ENCODE measurements at regions not wholly inside any gene's neighbourhood (a gene's known extent, or its start where the extent isn't known, plus 50 kb on each side); places are given as distances from the start of the nearest gene placed in this dataset.

DNA sequence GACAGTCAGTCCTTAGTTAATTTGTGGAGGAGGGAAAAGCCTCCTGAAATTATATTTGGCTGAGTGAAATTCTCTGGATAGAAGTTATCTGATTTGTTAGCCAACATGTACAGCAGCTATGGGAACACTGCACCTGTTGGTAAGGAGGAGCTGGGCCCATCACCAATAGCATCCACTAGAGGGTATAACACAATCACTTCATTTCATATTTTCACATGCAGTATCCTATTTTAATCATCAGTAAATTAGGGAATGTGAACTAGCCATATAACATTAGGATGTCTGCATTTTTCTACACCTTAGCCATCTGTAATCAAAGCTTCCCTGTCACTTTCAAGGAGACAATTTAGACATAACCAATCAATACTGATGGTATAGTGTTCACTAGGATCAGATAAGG is 818.4 kb upstream of the CDH2 start:
- TF ChIP-seq POLR2AphosphoS5 (IDR thresholded peaks at IDR 0.05; ENCODE audit: low read depth, low read length) (no peak), POLR2A (IDR thresholded peaks at IDR 0.05; ENCODE audit: control extremely low read depth in 1 of 2, low read depth in 2 of 2, low read length in 2 of 2) (no peak), CBX8 (IDR thresholded peaks at IDR 0.05; ENCODE audit: borderline replicate concordance, low read depth, low read length) (no peak), HDAC2 (IDR thresholded peaks at IDR 0.05; ENCODE audit: borderline replicate concordance in 1 of 2, low read depth in 2 of 2, low read length in 2 of 2) (no peak), EZH2 (IDR thresholded peaks at IDR 0.05; ENCODE audit: low read depth, low read length, severe bottlenecking) (no peak), TAF1 (IDR thresholded peaks at IDR 0.05; ENCODE audit: low read depth, low read length) (no peak), JUND (IDR thresholded peaks at IDR 0.05; ENCODE audit: low read length) (no peak), RAD21 (IDR thresholded peaks at IDR 0.05 in 1 of 2, conservative IDR thresholded peaks at IDR 0.05 in 1 of 2; ENCODE audit: low read depth in 2 of 2, low read length in 2 of 2) (peak; percentile 35 to 40), YY1 (IDR thresholded peaks at IDR 0.05; ENCODE audit: low read depth, low read length) (no peak), TEAD4 (IDR thresholded peaks at IDR 0.05; ENCODE audit: low read depth, low read length) (no peak)
- TF ChIP-seq, protein P1, sequence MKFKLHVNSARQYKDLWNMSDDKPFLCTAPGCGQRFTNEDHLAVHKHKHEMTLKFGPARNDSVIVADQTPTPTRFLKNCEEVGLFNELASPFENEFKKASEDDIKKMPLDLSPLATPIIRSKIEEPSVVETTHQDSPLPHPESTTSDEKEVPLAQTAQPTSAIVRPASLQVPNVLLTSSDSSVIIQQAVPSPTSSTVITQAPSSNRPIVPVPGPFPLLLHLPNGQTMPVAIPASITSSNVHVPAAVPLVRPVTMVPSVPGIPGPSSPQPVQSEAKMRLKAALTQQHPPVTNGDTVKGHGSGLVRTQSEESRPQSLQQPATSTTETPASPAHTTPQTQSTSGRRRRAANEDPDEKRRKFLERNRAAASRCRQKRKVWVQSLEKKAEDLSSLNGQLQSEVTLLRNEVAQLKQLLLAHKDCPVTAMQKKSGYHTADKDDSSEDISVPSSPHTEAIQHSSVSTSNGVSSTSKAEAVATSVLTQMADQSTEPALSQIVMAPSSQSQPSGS (IDR thresholded peaks at IDR 0.05; ENCODE audit: low read length): no peak
- TF ChIP-seq, protein P2, sequence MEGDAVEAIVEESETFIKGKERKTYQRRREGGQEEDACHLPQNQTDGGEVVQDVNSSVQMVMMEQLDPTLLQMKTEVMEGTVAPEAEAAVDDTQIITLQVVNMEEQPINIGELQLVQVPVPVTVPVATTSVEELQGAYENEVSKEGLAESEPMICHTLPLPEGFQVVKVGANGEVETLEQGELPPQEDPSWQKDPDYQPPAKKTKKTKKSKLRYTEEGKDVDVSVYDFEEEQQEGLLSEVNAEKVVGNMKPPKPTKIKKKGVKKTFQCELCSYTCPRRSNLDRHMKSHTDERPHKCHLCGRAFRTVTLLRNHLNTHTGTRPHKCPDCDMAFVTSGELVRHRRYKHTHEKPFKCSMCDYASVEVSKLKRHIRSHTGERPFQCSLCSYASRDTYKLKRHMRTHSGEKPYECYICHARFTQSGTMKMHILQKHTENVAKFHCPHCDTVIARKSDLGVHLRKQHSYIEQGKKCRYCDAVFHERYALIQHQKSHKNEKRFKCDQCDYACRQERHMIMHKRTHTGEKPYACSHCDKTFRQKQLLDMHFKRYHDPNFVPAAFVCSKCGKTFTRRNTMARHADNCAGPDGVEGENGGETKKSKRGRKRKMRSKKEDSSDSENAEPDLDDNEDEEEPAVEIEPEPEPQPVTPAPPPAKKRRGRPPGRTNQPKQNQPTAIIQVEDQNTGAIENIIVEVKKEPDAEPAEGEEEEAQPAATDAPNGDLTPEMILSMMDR (IDR thresholded peaks at IDR 0.05; ENCODE audit: control extremely low read depth in 1 of 3, insufficient read depth in 1 of 3, low read depth in 1 of 3, low read length in 3 of 3): peak in 1 of 3 experiments; percentile 28; a peak in 1 of 4 replicates
- TF ChIP-seq, protein P3, sequence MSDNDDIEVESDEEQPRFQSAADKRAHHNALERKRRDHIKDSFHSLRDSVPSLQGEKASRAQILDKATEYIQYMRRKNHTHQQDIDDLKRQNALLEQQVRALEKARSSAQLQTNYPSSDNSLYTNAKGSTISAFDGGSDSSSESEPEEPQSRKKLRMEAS (IDR thresholded peaks at IDR 0.05): no peak
- TF ChIP-seq, protein P4, sequence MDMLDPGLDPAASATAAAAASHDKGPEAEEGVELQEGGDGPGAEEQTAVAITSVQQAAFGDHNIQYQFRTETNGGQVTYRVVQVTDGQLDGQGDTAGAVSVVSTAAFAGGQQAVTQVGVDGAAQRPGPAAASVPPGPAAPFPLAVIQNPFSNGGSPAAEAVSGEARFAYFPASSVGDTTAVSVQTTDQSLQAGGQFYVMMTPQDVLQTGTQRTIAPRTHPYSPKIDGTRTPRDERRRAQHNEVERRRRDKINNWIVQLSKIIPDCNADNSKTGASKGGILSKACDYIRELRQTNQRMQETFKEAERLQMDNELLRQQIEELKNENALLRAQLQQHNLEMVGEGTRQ (IDR thresholded peaks at IDR 0.05; ENCODE audit: low read length): no peak
